ENCODE measurements at regions not wholly inside any gene's neighbourhood (a gene's known extent, or its start where the extent isn't known, plus 50 kb on each side); places are given as distances from the start of the nearest gene placed in this dataset.

DNA sequence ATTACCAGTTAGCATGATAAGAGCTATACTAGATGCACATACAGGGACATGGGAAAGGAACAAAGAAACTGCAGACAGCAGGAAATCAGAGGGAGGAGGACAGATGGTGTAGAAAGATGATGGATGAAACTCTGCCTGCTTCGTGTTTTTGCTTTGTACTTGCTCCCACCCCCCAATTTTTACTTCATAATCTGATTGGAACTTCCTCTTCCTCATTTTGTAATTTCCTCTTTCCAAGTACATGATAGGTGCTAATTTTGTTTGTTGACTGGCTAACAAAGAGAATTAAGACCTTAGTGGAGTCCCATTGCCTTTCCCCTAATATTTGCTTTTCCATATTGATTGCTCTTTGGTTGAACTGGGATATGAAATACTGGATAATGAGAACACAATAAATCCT lies 76.0 kb upstream of the PELI1 start:
- intact Hi-C loops (cut with micrococcal nuclease): no loop called here
- peak overlapping the region in 1 of 5 experiments; percentile 12 for H3K4me3 ChIP-seq (ENCODE audit: control extremely low read depth in 1 of 5, extremely low read depth in 1 of 5, insufficient read depth in 1 of 5, low read depth in 2 of 5, low read length in 4 of 5)
- H3K4me3 Mint-ChIP-seq: peak overlapping the region; percentile 35
- peak overlapping the region; percentile 72 for H3K27ac Mint-ChIP-seq
- ChIA-PET CTCF (interaction anchor here (1.0 kb wide), 1 partner anchor 108 kb away, joined by 3 read pairs; no protein-coding TSS in a partner anchor), POLR2A (no interaction called here)
- no peaks in the 10 kb centered on the region for H4K20me1 ChIP-seq (ENCODE audit: control insufficient read depth, insufficient read depth, low read length, poor library complexity, severe bottlenecking)
- peaks cover 70% of the 10 kb centered on the region for H3K4me1 Mint-ChIP-seq
- H3K9me3 Mint-ChIP-seq (ENCODE audit: insufficient read depth): no peaks in the 10 kb centered on the region
- H3K9me3 ChIP-seq (ENCODE audit: control extremely low read depth in 1 of 3, control insufficient read depth in 2 of 3, insufficient read depth in 1 of 3, low read length in 2 of 3): no peaks in the 10 kb centered on the region
- ATAC-seq (ENCODE audit: low read depth): no peak
- no peaks in the 10 kb centered on the region for H3K27me3 ChIP-seq (replicated peaks in 1 of 4; ENCODE audit: control extremely low read depth in 1 of 4, control insufficient read depth in 3 of 4, insufficient read depth in 4 of 4, low read length in 3 of 4)
- TF ChIP-seq EZH2 (IDR thresholded peaks at IDR 0.05; ENCODE audit: borderline replicate concordance, insufficient read depth, low read depth, low read length, poor library complexity, severe bottlenecking): no peak
- TF ChIP-seq CTCF (IDR thresholded peaks at IDR 0.05): no peak
- H3K27me3 Mint-ChIP-seq: no peaks in the 10 kb centered on the region
- peaks cover 54 to 61% of the 10 kb centered on the region in 2 donors for H3K4me1 ChIP-seq (ENCODE audit: control insufficient read depth in 2 of 2, insufficient read depth in 2 of 2, low read length in 2 of 2)
- H3K9ac ChIP-seq (ENCODE audit: low read length): no peak overlapping the region
- no CpG with 5 or more reads among the region's 1 CpG for WGBS (ENCODE audit: insufficient coverage)
- peak; percentile 26 for DNase-seq
- H2AFZ ChIP-seq (ENCODE audit: insufficient read depth, low read depth, low read length, poor library complexity, severe bottlenecking): no peak overlapping the region
- peak overlapping the region; percentile 6 for H3K4me2 ChIP-seq (replicated peaks; ENCODE audit: low read depth, low read length, poor library complexity, severe bottlenecking)
- no peaks in the 10 kb centered on the region for H3K79me2 ChIP-seq (ENCODE audit: control insufficient read depth, insufficient read depth, low read length)
- H3K27ac ChIP-seq (ENCODE audit: low read length in 2 of 2): no peak overlapping the region
- H3K36me3 ChIP-seq (replicated peaks in 1 of 2; ENCODE audit: control extremely low read depth in 1 of 2, control insufficient read depth in 1 of 2, extremely low read depth in 1 of 2, insufficient read depth in 2 of 2, low read length in 1 of 2): no peaks in the 10 kb centered on the region

GRCh38 chr2:64220894-64221617 lies 76.8 kb upstream of the PELI1 start:
- POLR2A ChIA-PET: no interaction called here
- intact Hi-C loops (cut with micrococcal nuclease): no loop called here
- Histone ChIP-seq H3K4me3 (ENCODE audit: control extremely low read depth in 1 of 5, extremely low read depth in 1 of 5, insufficient read depth in 1 of 5, low read depth in 2 of 5, low read length in 4 of 5) (no peak overlapping the region), H3K4me1 (ENCODE audit: control insufficient read depth in 2 of 2, insufficient read depth in 2 of 2, low read length in 2 of 2) (peaks cover 47 to 53% of the 10 kb centered on the region in 2 donors), H3K79me2 (ENCODE audit: control insufficient read depth, insufficient read depth, low read length) (no peaks in the 10 kb centered on the region), H3K9ac (ENCODE audit: low read length) (no peak overlapping the region), H3K27me3 (replicated peaks in 1 of 4; ENCODE audit: control extremely low read depth in 1 of 4, control insufficient read depth in 3 of 4, insufficient read depth in 4 of 4, low read length in 3 of 4) (no peaks in the 10 kb centered on the region), H3K36me3 (replicated peaks in 1 of 2; ENCODE audit: control extremely low read depth in 1 of 2, control insufficient read depth in 1 of 2, extremely low read depth in 1 of 2, insufficient read depth in 2 of 2, low read length in 1 of 2) (no peaks in the 10 kb centered on the region), H3K27ac (ENCODE audit: low read length in 2 of 2) (no peak overlapping the region), H3K4me2 (replicated peaks; ENCODE audit: low read depth, low read length, poor library complexity, severe bottlenecking) (peak overlapping the region; percentile 6), H2AFZ (ENCODE audit: insufficient read depth, low read depth, low read length, poor library complexity, severe bottlenecking) (no peak overlapping the region), H3K9me3 (ENCODE audit: control extremely low read depth in 1 of 3, control insufficient read depth in 2 of 3, insufficient read depth in 1 of 3, low read length in 2 of 3) (no peaks in the 10 kb centered on the region), H4K20me1 (ENCODE audit: control insufficient read depth, insufficient read depth, low read length, poor library complexity, severe bottlenecking) (no peaks in the 10 kb centered on the region)
- no peak overlapping the region for H3K4me3 Mint-ChIP-seq
- H3K9me3 Mint-ChIP-seq (ENCODE audit: insufficient read depth): no peaks in the 10 kb centered on the region
- peak overlapping the region; percentile 72 for H3K27ac Mint-ChIP-seq
- DNase-seq (no peak), ATAC-seq (ENCODE audit: low read depth) (no peak)
- H3K4me1 Mint-ChIP-seq: peaks cover 66% of the 10 kb centered on the region
- CTCF ChIA-PET: no interaction called here
- no peak for TF ChIP-seq CTCF (IDR thresholded peaks at IDR 0.05)
- no peak for TF ChIP-seq EZH2 (IDR thresholded peaks at IDR 0.05; ENCODE audit: borderline replicate concordance, insufficient read depth, low read depth, low read length, poor library complexity, severe bottlenecking)
- no peaks in the 10 kb centered on the region for H3K27me3 Mint-ChIP-seq
- WGBS (ENCODE audit: insufficient coverage): 100% methylated on average over 2 of the region's 4 CpGs

Measured in B cell (primary cell).